Body of pancreas (tissue), 4 donors: ENCODE measurements at regions not wholly inside any gene's neighbourhood (a gene's known extent, or its start where the extent isn't known, plus 50 kb on each side); places are given as distances from the start of the nearest gene placed in this dataset.

Experiments
- POLR2A ChIP-seq, 3 donors: fragments of 450-650 bp; IDR thresholded peaks; one replicate each; pipeline ENCODE4 v1.6.1; 2016; ENCODE audit warnings: antibody characterized with exemption in 3 of 3, mild to moderate bottlenecking in 2 of 3
- TF ChIP-seq, protein P1 (sequence below), 7 experiments: fragments of 450-650 bp in 4 of 7; fragments of 200-600 bp in 3 of 7; sonication (generic) in 3 of 7; IDR thresholded peaks; one replicate each; pipeline ENCODE4 v1.5.1; 2016 to 2019; ENCODE audit warnings: antibody characterized with exemption in 7 of 7

DNA sequence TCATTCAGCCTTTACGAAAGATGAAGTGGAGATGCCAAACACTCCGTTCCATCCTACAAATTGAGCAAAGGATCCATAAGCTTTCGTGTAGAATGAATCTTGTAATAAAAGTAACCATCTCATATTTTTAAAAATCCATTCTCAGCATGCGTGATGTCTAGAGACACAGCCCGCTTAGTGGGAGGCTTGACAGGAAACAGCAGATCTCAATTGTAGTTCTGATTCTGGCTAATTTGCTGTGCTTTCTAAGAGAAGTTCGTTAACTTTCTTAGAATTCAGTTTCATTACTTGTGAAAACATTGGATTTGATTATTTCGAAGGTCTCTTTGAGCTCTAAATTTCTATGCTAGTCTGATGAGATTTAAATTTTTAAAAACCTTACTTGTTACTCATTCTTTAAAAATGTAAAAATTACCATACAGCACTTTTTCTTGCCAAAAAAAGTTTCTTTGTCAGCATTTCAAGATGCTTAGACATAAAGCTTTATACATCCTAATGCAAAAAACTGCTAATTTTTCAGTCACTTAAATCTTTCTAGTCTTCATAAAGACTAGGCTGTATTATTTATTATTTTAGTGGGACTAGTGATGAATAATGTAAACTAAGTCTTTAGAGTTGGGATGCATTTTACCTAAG lies 66.9 kb upstream of the NEIL3 start:
- TF ChIP-seq, protein P1, sequence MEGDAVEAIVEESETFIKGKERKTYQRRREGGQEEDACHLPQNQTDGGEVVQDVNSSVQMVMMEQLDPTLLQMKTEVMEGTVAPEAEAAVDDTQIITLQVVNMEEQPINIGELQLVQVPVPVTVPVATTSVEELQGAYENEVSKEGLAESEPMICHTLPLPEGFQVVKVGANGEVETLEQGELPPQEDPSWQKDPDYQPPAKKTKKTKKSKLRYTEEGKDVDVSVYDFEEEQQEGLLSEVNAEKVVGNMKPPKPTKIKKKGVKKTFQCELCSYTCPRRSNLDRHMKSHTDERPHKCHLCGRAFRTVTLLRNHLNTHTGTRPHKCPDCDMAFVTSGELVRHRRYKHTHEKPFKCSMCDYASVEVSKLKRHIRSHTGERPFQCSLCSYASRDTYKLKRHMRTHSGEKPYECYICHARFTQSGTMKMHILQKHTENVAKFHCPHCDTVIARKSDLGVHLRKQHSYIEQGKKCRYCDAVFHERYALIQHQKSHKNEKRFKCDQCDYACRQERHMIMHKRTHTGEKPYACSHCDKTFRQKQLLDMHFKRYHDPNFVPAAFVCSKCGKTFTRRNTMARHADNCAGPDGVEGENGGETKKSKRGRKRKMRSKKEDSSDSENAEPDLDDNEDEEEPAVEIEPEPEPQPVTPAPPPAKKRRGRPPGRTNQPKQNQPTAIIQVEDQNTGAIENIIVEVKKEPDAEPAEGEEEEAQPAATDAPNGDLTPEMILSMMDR (IDR thresholded peaks at IDR 0.05), result no peak
- TF ChIP-seq POLR2A (IDR thresholded peaks at IDR 0.05), result no peak
